Neural cell (in vitro differentiated cells): ENCODE measurements at regions not wholly inside any gene's neighbourhood (a gene's known extent, or its start where the extent isn't known, plus 50 kb on each side); places are given as distances from the start of the nearest gene placed in this dataset.

Source experiments
- H2AFZ ChIP-seq: fragments of 200-600, 300-800 bp; sonication (generic), shearing (Covaris generic); 2 replicates; pipeline ENCODE4 v1.6.0; 2014; ENCODE audit warnings: low read depth, mild to moderate bottlenecking, antibody characterized with exemption, low read length, moderate library complexity
- H3F3A ChIP-seq: fragments of 200-600 bp; shearing (Covaris generic); 2 replicates; pipeline ENCODE4 v1.6.1; 2016; ENCODE audit warnings: mild to moderate bottlenecking, moderate library complexity, mixed read lengths, antibody characterized with exemption, low read length; ENCODE audit not compliant: insufficient read depth, poor library complexity, severe bottlenecking
- H3K27ac ChIP-seq: fragments of 200-600, 300-800 bp; sonication (generic), shearing (Covaris generic); 2 replicates; pipeline ENCODE4 v1.5.1; 2014; ENCODE audit warnings: mild to moderate bottlenecking, low read length, moderate library complexity
- H3K27me3 ChIP-seq: fragments of 300-800, 200-600 bp; sonication (generic), shearing (Covaris generic); 2 replicates; pipeline ENCODE4 v1.6.0; 2014; ENCODE audit warnings: mild to moderate bottlenecking, low read depth, low read length, moderate library complexity; ENCODE audit not compliant: insufficient read depth
- H3K36me3 ChIP-seq: fragments of 300-800, 200-600 bp; sonication (generic), shearing (Covaris generic); 2 replicates; pipeline ENCODE4 v1.5.1; 2014; ENCODE audit warnings: mild to moderate bottlenecking, antibody characterized with exemption, low read length, moderate library complexity; ENCODE audit not compliant: insufficient read depth
- H3K4me2 ChIP-seq: fragments of 300-800, 200-600 bp; sonication (generic), shearing (Covaris generic); 2 replicates; pipeline ENCODE4 v1.6.0; 2014; ENCODE audit warnings: mild to moderate bottlenecking, low read length
- H3K4me3 ChIP-seq: fragments of 300-800, 200-600 bp; sonication (generic), shearing (Covaris generic); 2 replicates; pipeline ENCODE4 v1.5.1; 2014; ENCODE audit warnings: mild to moderate bottlenecking, low read length, moderate library complexity
- H3K79me2 ChIP-seq: fragments of 200-600 bp; shearing (Covaris generic); replicated peaks from 2 replicates; pipeline ENCODE4 v1.6.0; 2014; ENCODE audit warnings: mild to moderate bottlenecking, low read length, moderate library complexity; ENCODE audit not compliant: insufficient read depth
- H3K9ac ChIP-seq: fragments of 300-800, 200-600 bp; sonication (generic), shearing (Covaris generic); 2 replicates; pipeline ENCODE4 v1.6.1; 2016; ENCODE audit warnings: mild to moderate bottlenecking, low read length, mixed read lengths
- H3K9me2 ChIP-seq: fragments of 200-600 bp; shearing (Covaris generic); 2 replicates; pipeline ENCODE4 v1.6.1; 2016; ENCODE audit warnings: mild to moderate bottlenecking, low read length, mixed read lengths; ENCODE audit not compliant: insufficient read depth
- H3K9me3 ChIP-seq: fragments of 200-600, 300-800 bp; sonication (generic), shearing (Covaris generic); 2 replicates; pipeline ENCODE4 v1.6.1; 2016; ENCODE audit warnings: mild to moderate bottlenecking, mixed run types, low read length, moderate library complexity, mixed read lengths
- H4K20me1 ChIP-seq: fragments of 200-600 bp; shearing (Covaris generic); 2 replicates; pipeline ENCODE4 v1.6.1; 2016; ENCODE audit warnings: mild to moderate bottlenecking, mixed run types; ENCODE audit not compliant: insufficient read depth
- CTCF ChIP-seq: fragments of 450-650 bp; IDR thresholded peaks from 2 replicates; pipeline ENCODE4 v1.5.1; 2014; ENCODE audit warnings: antibody characterized with exemption, mild to moderate bottlenecking, moderate library complexity; ENCODE audit not compliant: poor library complexity, severe bottlenecking
- EP300 ChIP-seq: fragments of 450-650 bp; conservative IDR thresholded peaks from 2 replicates; pipeline ENCODE4 v1.6.1; 2014; ENCODE audit warnings: antibody characterized with exemption, mild to moderate bottlenecking, moderate library complexity; ENCODE audit not compliant: poor library complexity, severe bottlenecking
- EZH2 ChIP-seq: fragments of 200-600, 300-800 bp; shearing (Covaris generic), sonication (generic); IDR thresholded peaks from 2 replicates; pipeline ENCODE4 v1.6.1; 2014; ENCODE audit warnings: antibody characterized with exemption, low read length, borderline replicate concordance, mild to moderate bottlenecking; ENCODE audit not compliant: insufficient read depth, poor library complexity, severe bottlenecking
- MXI1 ChIP-seq: fragments of 450-650 bp; conservative IDR thresholded peaks from 2 replicates; pipeline ENCODE4 v1.6.1; 2014; ENCODE audit warnings: antibody characterized with exemption, mild to moderate bottlenecking; ENCODE audit not compliant: poor library complexity, severe bottlenecking
- POLR2AphosphoS5 ChIP-seq: IDR thresholded peaks from 2 replicates; pipeline ENCODE4 v1.6.1; 2012
- RAD21 ChIP-seq: fragments of 450-650 bp; conservative IDR thresholded peaks from 2 replicates; pipeline ENCODE4 v1.6.1; 2014; ENCODE audit warnings: antibody characterized with exemption, mild to moderate bottlenecking, moderate library complexity
- REST ChIP-seq: IDR thresholded peaks from 2 replicates; pipeline ENCODE4 v1.6.1; 2012; ENCODE audit warnings: borderline replicate concordance
- SMC3 ChIP-seq: fragments of 450-650 bp; conservative IDR thresholded peaks from 2 replicates; pipeline ENCODE4 v1.6.1; 2014; ENCODE audit warnings: antibody characterized with exemption, mild to moderate bottlenecking, moderate library complexity; ENCODE audit not compliant: poor library complexity
- TAF1 ChIP-seq: IDR thresholded peaks from 2 replicates; pipeline ENCODE4 v1.6.1; 2012; ENCODE audit warnings: low read depth

- Histone ChIP-seq H3K27ac (no peak overlapping the region), H3K9me3 (no peaks in the 10 kb centered on the region), H3K36me3 (no peaks in the 10 kb centered on the region), H3K9me2 (no peaks in the 10 kb centered on the region), H2AFZ (no peak overlapping the region), H3F3A (no peaks in the 10 kb centered on the region), H3K27me3 (no peaks in the 10 kb centered on the region), H3K4me2 (no peak overlapping the region), H4K20me1 (no peaks in the 10 kb centered on the region), H3K4me3 (no peak overlapping the region), H3K9ac (no peak overlapping the region), H3K79me2 (no peaks in the 10 kb centered on the region)
- no peak for TF ChIP-seq REST
- no peak for TF ChIP-seq RAD21
- no peak for TF ChIP-seq MXI1
- TF ChIP-seq EP300 = no peak
- no peak for TF ChIP-seq CTCF
- TF ChIP-seq EZH2 = no peak
- TF ChIP-seq POLR2AphosphoS5 = no peak
These were observed 518.0 kb downstream of the RFPL4B start for GRCh38 chr6:112865131-112865530.

GRCh38 chr6:112874881-112875280, 527.8 kb downstream of the RFPL4B start:
- H2AFZ ChIP-seq = no peak overlapping the region
- H4K20me1 ChIP-seq = no peaks in the 10 kb centered on the region

More at GRCh38 chr6:112874881-112875280, 527.8 kb downstream of the RFPL4B start:
- Histone ChIP-seq H3K27ac (no peak overlapping the region), H3K9ac (no peak overlapping the region), H3K36me3 (no peaks in the 10 kb centered on the region), H3K4me3 (no peak overlapping the region), H3K9me2 (no peaks in the 10 kb centered on the region), H3K27me3 (no peaks in the 10 kb centered on the region), H3K9me3 (no peaks in the 10 kb centered on the region), H3K4me2 (no peak overlapping the region), H3K79me2 (no peaks in the 10 kb centered on the region), H3F3A (no peaks in the 10 kb centered on the region)
- no peak for TF ChIP-seq REST
- no peak for TF ChIP-seq MXI1
- no peak for TF ChIP-seq POLR2AphosphoS5
- no peak for TF ChIP-seq EP300
- no peak for TF ChIP-seq SMC3
- TF ChIP-seq TAF1 = no peak
- no peak for TF ChIP-seq CTCF
- no peak for TF ChIP-seq EZH2
- no peak for TF ChIP-seq RAD21
